ENCODE measurements at regions not wholly inside any gene's neighbourhood (a gene's known extent, or its start where the extent isn't known, plus 50 kb on each side); places are given as distances from the start of the nearest gene placed in this dataset.

DNA sequence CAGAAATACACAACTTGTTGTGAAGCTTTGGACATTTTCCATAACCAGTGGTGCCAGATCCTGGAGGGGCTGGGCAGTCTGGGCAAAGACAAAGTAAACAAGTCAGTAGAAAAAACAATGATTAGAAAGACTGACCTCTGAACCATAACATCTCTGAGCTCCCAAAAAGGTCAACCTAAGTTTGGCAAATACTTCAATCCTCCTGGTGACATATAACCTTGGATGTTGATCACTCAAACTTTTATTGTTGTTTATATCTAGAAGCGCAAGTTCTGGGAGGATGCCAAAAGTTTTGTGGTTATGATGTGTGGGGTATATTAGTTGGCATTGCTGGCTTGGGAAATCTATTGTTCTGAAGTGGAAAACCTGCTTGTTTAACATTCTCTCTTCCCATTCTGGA is 257.7 kb downstream of the DIPK2A start:
- H3K36me3 ChIP-seq (ENCODE audit: control insufficient read depth in 2 of 2, extremely low read depth in 1 of 2, insufficient read depth in 2 of 2, low read length in 2 of 2): no peaks in the 10 kb centered on the region
- no peaks in the 10 kb centered on the region for H3K4me1 ChIP-seq (ENCODE audit: control insufficient read depth, extremely low read depth, insufficient read depth, low read length)
- no peaks in the 10 kb centered on the region for H4K20me1 ChIP-seq (ENCODE audit: control insufficient read depth, extremely low read depth, insufficient read depth, low read length)
- no peak overlapping the region for H3K27ac ChIP-seq (ENCODE audit: control insufficient read depth, insufficient read depth, low read length)
- no peak overlapping the region for H2AFZ ChIP-seq (ENCODE audit: control insufficient read depth, low read length)
- no peaks in the 10 kb centered on the region for H3K9me1 ChIP-seq (ENCODE audit: control insufficient read depth, extremely low read depth, insufficient read depth, low read length)
- no peaks in the 10 kb centered on the region for H3K9me3 ChIP-seq (ENCODE audit: control insufficient read depth, low read depth, low read length)
- FAIRE-seq (no peak), DNase-seq (ENCODE audit: low read depth, low spot score) (no peak)
- no peak for TF ChIP-seq EZH2 (IDR thresholded peaks at IDR 0.05; ENCODE audit: low read length)
- TF ChIP-seq, protein P1, sequence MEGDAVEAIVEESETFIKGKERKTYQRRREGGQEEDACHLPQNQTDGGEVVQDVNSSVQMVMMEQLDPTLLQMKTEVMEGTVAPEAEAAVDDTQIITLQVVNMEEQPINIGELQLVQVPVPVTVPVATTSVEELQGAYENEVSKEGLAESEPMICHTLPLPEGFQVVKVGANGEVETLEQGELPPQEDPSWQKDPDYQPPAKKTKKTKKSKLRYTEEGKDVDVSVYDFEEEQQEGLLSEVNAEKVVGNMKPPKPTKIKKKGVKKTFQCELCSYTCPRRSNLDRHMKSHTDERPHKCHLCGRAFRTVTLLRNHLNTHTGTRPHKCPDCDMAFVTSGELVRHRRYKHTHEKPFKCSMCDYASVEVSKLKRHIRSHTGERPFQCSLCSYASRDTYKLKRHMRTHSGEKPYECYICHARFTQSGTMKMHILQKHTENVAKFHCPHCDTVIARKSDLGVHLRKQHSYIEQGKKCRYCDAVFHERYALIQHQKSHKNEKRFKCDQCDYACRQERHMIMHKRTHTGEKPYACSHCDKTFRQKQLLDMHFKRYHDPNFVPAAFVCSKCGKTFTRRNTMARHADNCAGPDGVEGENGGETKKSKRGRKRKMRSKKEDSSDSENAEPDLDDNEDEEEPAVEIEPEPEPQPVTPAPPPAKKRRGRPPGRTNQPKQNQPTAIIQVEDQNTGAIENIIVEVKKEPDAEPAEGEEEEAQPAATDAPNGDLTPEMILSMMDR (optimal IDR thresholded peaks at IDR 0.05 in 1 of 3, IDR thresholded peaks at IDR 0.05 in 1 of 3, conservative IDR thresholded peaks at IDR 0.05 in 1 of 3; ENCODE audit: extremely low read depth in 1 of 3, insufficient read depth in 2 of 3, low read length in 3 of 3): no peak
- H3K9ac ChIP-seq (ENCODE audit: control insufficient read depth, extremely low read depth, insufficient read depth, low read length): no peak overlapping the region
- H3K27me3 ChIP-seq (ENCODE audit: control insufficient read depth, extremely low read depth, insufficient read depth, low read length): no peaks in the 10 kb centered on the region
- H3K4me3 ChIP-seq (ENCODE audit: control insufficient read depth in 2 of 3, extremely low read depth in 1 of 3, insufficient read depth in 2 of 3, low read depth in 1 of 3, low read length in 3 of 3): no peak overlapping the region
- no peaks in the 10 kb centered on the region for H3K79me2 ChIP-seq (ENCODE audit: control insufficient read depth, insufficient read depth, low read length)
- dilution Hi-C loops (cut with MboI; ENCODE audit: extremely low pct_ligation_motif_present, low sequenced_read_pairs): no loop called here
- no peak overlapping the region for H3K4me2 ChIP-seq (ENCODE audit: control insufficient read depth, extremely low read depth, insufficient read depth, low read depth, low read length)

DNA sequence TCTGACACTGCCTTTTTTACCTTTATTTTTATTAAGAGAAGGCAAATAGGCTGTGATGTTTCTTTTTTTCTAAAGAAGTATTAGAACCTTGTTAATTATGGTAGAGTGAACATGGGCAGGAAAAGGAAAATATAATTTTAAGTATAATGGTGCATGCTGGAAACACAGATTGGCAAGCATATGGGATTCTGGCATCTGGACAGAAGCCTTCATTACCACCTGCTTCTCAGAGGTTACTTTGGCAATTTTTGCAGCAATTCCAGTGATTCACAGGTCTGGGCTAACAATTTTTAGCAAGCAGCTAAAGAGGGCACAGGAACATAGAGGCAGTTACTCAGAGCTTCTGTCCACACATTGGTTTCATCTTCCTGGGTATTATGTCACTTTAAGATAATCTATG is 258.3 kb downstream of the DIPK2A start:
- Histone ChIP-seq H3K36me3 (ENCODE audit: control insufficient read depth in 2 of 2, extremely low read depth in 1 of 2, insufficient read depth in 2 of 2, low read length in 2 of 2) (no peaks in the 10 kb centered on the region), H3K27ac (ENCODE audit: control insufficient read depth, insufficient read depth, low read length) (no peak overlapping the region), H2AFZ (ENCODE audit: control insufficient read depth, low read length) (no peak overlapping the region), H3K9ac (ENCODE audit: control insufficient read depth, extremely low read depth, insufficient read depth, low read length) (no peak overlapping the region), H3K27me3 (ENCODE audit: control insufficient read depth, extremely low read depth, insufficient read depth, low read length) (no peaks in the 10 kb centered on the region), H3K9me1 (ENCODE audit: control insufficient read depth, extremely low read depth, insufficient read depth, low read length) (no peaks in the 10 kb centered on the region), H3K4me3 (ENCODE audit: control insufficient read depth in 2 of 3, extremely low read depth in 1 of 3, insufficient read depth in 2 of 3, low read depth in 1 of 3, low read length in 3 of 3) (no peak overlapping the region), H3K79me2 (ENCODE audit: control insufficient read depth, insufficient read depth, low read length) (no peaks in the 10 kb centered on the region), H3K9me3 (ENCODE audit: control insufficient read depth, low read depth, low read length) (no peaks in the 10 kb centered on the region), H3K4me2 (ENCODE audit: control insufficient read depth, extremely low read depth, insufficient read depth, low read depth, low read length) (no peak overlapping the region), H4K20me1 (ENCODE audit: control insufficient read depth, extremely low read depth, insufficient read depth, low read length) (no peaks in the 10 kb centered on the region), H3K4me1 (ENCODE audit: control insufficient read depth, extremely low read depth, insufficient read depth, low read length) (no peaks in the 10 kb centered on the region)
- TF ChIP-seq EZH2 (IDR thresholded peaks at IDR 0.05; ENCODE audit: low read length): no peak
- TF ChIP-seq, protein P1 (optimal IDR thresholded peaks at IDR 0.05 in 1 of 3, IDR thresholded peaks at IDR 0.05 in 1 of 3, conservative IDR thresholded peaks at IDR 0.05 in 1 of 3; ENCODE audit: extremely low read depth in 1 of 3, insufficient read depth in 2 of 3, low read length in 3 of 3): no peak
- dilution Hi-C loops (cut with MboI; ENCODE audit: extremely low pct_ligation_motif_present, low sequenced_read_pairs): no loop called here
- no peak for FAIRE-seq
- DNase-seq (ENCODE audit: low read depth, low spot score): no peak
